Liver (tissue), 3 donors: ENCODE measurements at regions not wholly inside any gene's neighbourhood (a gene's known extent, or its start where the extent isn't known, plus 50 kb on each side); places are given as distances from the start of the nearest gene placed in this dataset.

ENCODE experiments used
- CTCF ChIP-seq: fragments of 150-350 bp; IDR thresholded peaks from 2 replicates; pipeline ENCODE4 v1.5.1; 2017; ENCODE audit warnings: improper control_type of control experiment, low read depth, low read length; ENCODE audit not compliant: missing input control
- GABPA ChIP-seq, 2 donors: IDR thresholded peaks in 1 of 2; conservative IDR thresholded peaks in 1 of 2; 2 replicates each; pipeline ENCODE4 v1.6.1; 2016; ENCODE audit warnings: antibody characterized with exemption in 2 of 2, mild to moderate bottlenecking in 1 of 2, moderate library complexity in 1 of 2
- JUND ChIP-seq, 2 donors: IDR thresholded peaks; 2 replicates each; pipeline ENCODE4 v1.6.1; 2016; ENCODE audit warnings: antibody characterized with exemption in 2 of 2
- MAX ChIP-seq: IDR thresholded peaks from 2 replicates; pipeline ENCODE4 v1.6.1; 2016; ENCODE audit warnings: antibody characterized with exemption
- RAD21 ChIP-seq, 2 donors: IDR thresholded peaks; 2 replicates each; pipeline ENCODE4 v1.6.1; 2016; ENCODE audit warnings: antibody characterized with exemption in 2 of 2, mild to moderate bottlenecking in 2 of 2
- RXRA ChIP-seq, 2 donors: IDR thresholded peaks; 2 replicates each; pipeline ENCODE4 v1.6.1; 2017 to 2018; ENCODE audit warnings: antibody characterized with exemption in 2 of 2, mild to moderate bottlenecking in 1 of 2
- SP1 ChIP-seq: IDR thresholded peaks from 2 replicates; pipeline ENCODE4 v1.6.1; 2018; ENCODE audit warnings: antibody characterized with exemption, mild to moderate bottlenecking
- TAF1 ChIP-seq: conservative IDR thresholded peaks from 2 replicates; pipeline ENCODE4 v1.6.1; 2016; ENCODE audit warnings: antibody characterized with exemption, mild to moderate bottlenecking
- YY1 ChIP-seq: IDR thresholded peaks from 2 replicates; pipeline ENCODE4 v1.6.1; 2016; ENCODE audit warnings: antibody characterized with exemption, mild to moderate bottlenecking
- ZBTB33 ChIP-seq: IDR thresholded peaks from 2 replicates; pipeline ENCODE4 v1.6.1; 2016; ENCODE audit warnings: antibody characterized with exemption
- donor health status: healthy.
- donor health status: healthy.

- peak; percentile 22 to 23 for TF ChIP-seq RAD21 (IDR thresholded peaks at IDR 0.05)
- no peak for TF ChIP-seq CTCF
- no peak for TF ChIP-seq SP1
- no peak for TF ChIP-seq GABPA (IDR thresholded peaks at IDR 0.05 in 1 of 2, conservative IDR thresholded peaks at IDR 0.05 in 1 of 2)
- TF ChIP-seq MAX, result no peak
- no peak for TF ChIP-seq YY1
- TF ChIP-seq RXRA (IDR thresholded peaks at IDR 0.05), result no peak
- TF ChIP-seq ZBTB33, result no peak
- TF ChIP-seq JUND (IDR thresholded peaks at IDR 0.05), result no peak
- TF ChIP-seq TAF1, result no peak
Measured at GRCh38 chr12:86838711-86839110, 582.5 kb upstream of the MGAT4C start.
